DND-41 (cell line): ENCODE measurements at regions not wholly inside any gene's neighbourhood (a gene's known extent, or its start where the extent isn't known, plus 50 kb on each side); places are given as distances from the start of the nearest gene placed in this dataset.

ENCODE experiments used
- ATAC-seq: fragments of 200-7000 bp; cut with Tn5 transposase; 3 replicates; pipeline ENCODE4 v1.9.1; 2021; ENCODE audit warnings: low read depth; ENCODE audit not compliant: insufficient read depth
- DNase-seq: peaks from one replicate; pipeline ENCODE4 v3.0.0-alpha.2; 2020
- H2AFZ ChIP-seq: 2 replicates; pipeline ENCODE4 v1.6.0; 2012; ENCODE audit warnings: low read depth, low read length
- H3K27ac ChIP-seq: 2 replicates; pipeline ENCODE4 v1.5.1; 2012; ENCODE audit warnings: low read length, inconsistent platforms
- H3K27me3 ChIP-seq: fragments of 200-600 bp; sonication (generic); 2 replicates; pipeline ENCODE4 v1.6.0; 2012; ENCODE audit warnings: low read length, mild to moderate bottlenecking, inconsistent platforms; ENCODE audit not compliant: insufficient read depth, poor library complexity
- H3K36me3 ChIP-seq: 2 replicates; pipeline ENCODE4 v1.5.1; 2012; ENCODE audit warnings: low read length, inconsistent platforms; ENCODE audit not compliant: insufficient read depth
- H3K4me1 ChIP-seq: 2 replicates; pipeline ENCODE4 v1.5.1; 2012; ENCODE audit warnings: mild to moderate bottlenecking, low read length; ENCODE audit not compliant: insufficient read depth
- H3K4me2 ChIP-seq: 2 replicates; pipeline ENCODE4 v1.6.0; 2012; ENCODE audit warnings: mild to moderate bottlenecking, moderate library complexity, low read length, inconsistent platforms; ENCODE audit not compliant: insufficient read depth
- H3K4me3 ChIP-seq, 2 experiments: fragments of 200-600 bp in 1 of 2; shearing (Covaris generic) in 1 of 2; 2 replicates each; pipeline ENCODE4 v1.5.1; 2012 to 2016; ENCODE audit warnings: inconsistent platforms in 2 of 2, low read length in 2 of 2, mild to moderate bottlenecking in 2 of 2, low read depth in 1 of 2, moderate library complexity in 1 of 2
- H3K79me2 ChIP-seq: 2 replicates; pipeline ENCODE4 v1.6.0; 2012; ENCODE audit warnings: low read length, inconsistent platforms; ENCODE audit not compliant: insufficient read depth
- H3K9ac ChIP-seq: 2 replicates; pipeline ENCODE4 v1.6.0; 2012; ENCODE audit warnings: low read depth, mild to moderate bottlenecking, inconsistent platforms, low read length, moderate library complexity
- H3K9me3 ChIP-seq: 2 replicates; pipeline ENCODE4 v1.5.1; 2012; ENCODE audit warnings: low read length, moderate library complexity, mild to moderate bottlenecking, inconsistent platforms; ENCODE audit not compliant: insufficient read depth, severe bottlenecking
- H4K20me1 ChIP-seq: 2 replicates; pipeline ENCODE4 v1.6.0; 2012; ENCODE audit warnings: low read length; ENCODE audit not compliant: insufficient read depth
- CTCF ChIP-seq: IDR thresholded peaks from 2 replicates; pipeline ENCODE4 v1.5.1; 2012; ENCODE audit warnings: borderline replicate concordance, low read length, moderate library complexity, mild to moderate bottlenecking; ENCODE audit not compliant: poor library complexity, severe bottlenecking; ENCODE audit errors: extremely low read depth
- EZH2 ChIP-seq: IDR thresholded peaks from 3 replicates; pipeline ENCODE4 v1.6.1; 2012; ENCODE audit warnings: borderline replicate concordance, low read depth, mild to moderate bottlenecking, moderate library complexity, low read length, inconsistent platforms; ENCODE audit not compliant: severe bottlenecking

GRCh38 chr13:83622422-83622784, 259.9 kb downstream of the SLITRK1 start:
- ATAC-seq = no peak
- Histone ChIP-seq H3K9ac (no peak overlapping the region), H3K4me1 (no peaks in the 10 kb centered on the region), H3K4me3 (no peak overlapping the region), H2AFZ (no peak overlapping the region), H3K79me2 (no peaks in the 10 kb centered on the region), H3K4me2 (no peak overlapping the region), H3K9me3 (peaks cover 11% of the 10 kb centered on the region), H3K27me3 (no peaks in the 10 kb centered on the region), H4K20me1 (no peaks in the 10 kb centered on the region), H3K36me3 (no peaks in the 10 kb centered on the region), H3K27ac (no peak overlapping the region)
- no peak for DNase-seq
- no peak for TF ChIP-seq EZH2
- no peak for TF ChIP-seq CTCF

GRCh38 chr13:83621765-83622421, 260.4 kb downstream of the SLITRK1 start:
- Histone ChIP-seq H3K4me1 (no peaks in the 10 kb centered on the region), H3K4me2 (no peak overlapping the region), H3K9ac (no peak overlapping the region), H3K27me3 (no peaks in the 10 kb centered on the region), H3K9me3 (peaks cover 11% of the 10 kb centered on the region), H3K27ac (no peak overlapping the region), H4K20me1 (no peaks in the 10 kb centered on the region), H3K36me3 (no peaks in the 10 kb centered on the region), H2AFZ (no peak overlapping the region), H3K4me3 (no peak overlapping the region), H3K79me2 (no peaks in the 10 kb centered on the region)
- ATAC-seq (no peak), DNase-seq (no peak)
- TF ChIP-seq EZH2 = no peak
- no peak for TF ChIP-seq CTCF

- H3K27ac ChIP-seq = no peak overlapping the region
These were observed 261.6 kb downstream of the SLITRK1 start for GRCh38 chr13:83620530-83621220.

More at GRCh38 chr13:83620530-83621220, 261.6 kb downstream of the SLITRK1 start:
- H3K36me3 ChIP-seq = no peaks in the 10 kb centered on the region
- no peaks in the 10 kb centered on the region for H4K20me1 ChIP-seq
- DNase-seq (no peak), ATAC-seq (no peak)
- H3K9ac ChIP-seq = no peak overlapping the region
- peaks cover 11% of the 10 kb centered on the region for H3K9me3 ChIP-seq
- no peak overlapping the region for H3K4me3 ChIP-seq
- no peak overlapping the region for H3K4me2 ChIP-seq
- H2AFZ ChIP-seq = no peak overlapping the region
- H3K27me3 ChIP-seq = no peaks in the 10 kb centered on the region
- TF ChIP-seq CTCF (no peak), EZH2 (no peak)
- no peaks in the 10 kb centered on the region for H3K4me1 ChIP-seq
- no peaks in the 10 kb centered on the region for H3K79me2 ChIP-seq
